Medulla oblongata (tissue), 1 donor: ENCODE measurements at regions not wholly inside any gene's neighbourhood (a gene's known extent, or its start where the extent isn't known, plus 50 kb on each side); places are given as distances from the start of the nearest gene placed in this dataset.
"Not testable (repeated sequence)": the region's sequence is repeated elsewhere in the genome, so short reads cannot be mapped to it uniquely, and the experiment has no call there.

Experiments
- DNase-seq: peaks from one replicate; pipeline ENCODE4 v3.0.0-alpha.2; 2015; ENCODE audit errors: extremely low spot score

DNA sequence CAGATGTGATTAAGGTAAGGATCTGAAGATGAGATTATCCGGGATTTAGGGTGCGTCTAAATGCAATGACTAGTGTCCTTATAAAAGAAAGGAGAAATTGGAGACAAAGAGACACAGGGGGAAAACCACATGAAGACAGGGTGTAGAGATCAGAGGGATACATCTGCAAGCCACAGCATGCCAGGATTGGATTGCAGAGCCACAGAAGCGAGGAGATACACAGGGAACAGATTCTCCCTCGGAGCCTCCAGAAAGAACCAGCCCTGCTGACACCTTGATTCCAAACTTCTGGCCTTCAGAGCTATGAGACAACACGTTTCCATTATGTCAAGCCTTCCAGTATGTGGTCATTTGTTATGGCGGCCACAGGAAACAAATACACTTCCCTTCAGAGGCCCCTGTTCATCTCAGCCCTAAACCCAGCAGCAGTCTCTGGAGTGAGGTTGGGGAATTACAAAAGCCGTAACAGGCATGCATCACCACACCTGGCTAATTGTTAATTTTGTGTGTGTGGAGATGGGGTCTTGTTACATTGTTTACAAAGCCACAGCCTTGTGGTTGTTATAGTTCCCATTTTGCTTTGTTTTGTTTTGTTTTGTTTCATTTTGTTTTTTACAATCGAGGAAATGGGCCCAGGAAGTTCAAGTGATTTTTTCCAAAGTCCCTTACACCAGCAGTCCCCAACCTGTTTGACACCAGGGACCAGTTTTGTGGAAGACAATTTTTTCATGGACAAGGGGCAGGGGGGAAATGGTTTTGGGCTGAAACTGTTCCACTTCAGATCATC lies 51.6 kb upstream of the LYRM9 start:
- DNase-seq = no peak

DNA sequence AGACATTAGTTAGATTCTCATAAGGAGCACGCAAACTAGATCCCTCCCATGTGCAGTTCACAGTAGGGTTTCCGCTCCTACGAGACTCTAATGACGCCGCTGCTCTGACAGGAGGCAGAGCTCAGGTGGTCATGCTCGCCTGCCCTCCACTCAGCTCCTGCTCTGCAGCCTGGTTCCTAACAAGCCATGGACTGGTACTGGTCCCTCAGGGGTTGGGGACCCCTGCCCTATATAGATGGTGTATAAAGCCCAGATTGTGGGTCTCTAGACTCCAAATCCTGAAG lies 52.1 kb upstream of the LYRM9 start:
- DNase-seq = no peak

GRCh38 chr17:27945953-27946352 lies 52.8 kb upstream of the LYRM9 start:
- no peak for DNase-seq

- DNase-seq = peak; percentile 36
Observed at GRCh38 chr17:27946513-27946912, 53.3 kb upstream of the LYRM9 start.

DNA sequence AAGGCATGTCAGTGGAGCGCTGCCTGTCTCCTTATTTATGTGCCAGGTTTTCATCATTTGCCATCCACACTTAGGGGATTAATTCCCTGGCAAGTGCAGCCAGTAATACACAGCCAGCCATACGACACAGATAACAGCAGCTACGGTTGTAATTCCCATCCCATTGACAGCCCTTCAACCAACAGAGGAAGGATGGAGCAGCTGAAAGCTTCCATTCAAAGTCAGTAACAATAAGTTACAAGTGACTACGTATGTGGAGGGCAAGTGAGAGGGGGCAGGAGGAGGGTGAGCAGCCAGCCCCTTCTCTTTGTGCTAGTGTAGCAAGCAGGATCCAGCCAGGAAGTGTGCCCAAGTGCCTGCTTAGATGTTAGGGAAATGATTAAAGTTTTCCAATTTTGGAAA lies 53.8 kb upstream of the LYRM9 start:
- DNase-seq = peak; percentile 56

DNA sequence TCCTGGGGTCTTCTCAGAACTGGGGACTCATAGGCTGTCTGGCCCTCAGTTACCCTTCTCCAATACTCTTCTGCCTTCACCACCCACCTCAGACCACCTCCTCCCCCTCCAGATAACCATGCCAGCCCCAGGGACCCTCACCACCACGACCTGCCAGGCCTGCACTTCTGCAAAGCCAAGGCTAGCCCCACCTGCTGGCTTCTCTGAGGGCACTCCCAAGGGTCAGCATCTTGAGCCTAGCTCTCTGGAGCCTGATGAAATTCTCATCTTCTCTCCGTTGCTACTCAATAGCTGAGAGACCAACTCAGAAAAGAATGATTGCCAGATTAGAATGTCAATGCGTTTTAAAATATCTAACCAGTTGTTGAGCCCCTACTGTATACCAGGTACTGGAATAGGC lies 56.1 kb upstream of the LYRM9 start:
- no peak for DNase-seq

DNA sequence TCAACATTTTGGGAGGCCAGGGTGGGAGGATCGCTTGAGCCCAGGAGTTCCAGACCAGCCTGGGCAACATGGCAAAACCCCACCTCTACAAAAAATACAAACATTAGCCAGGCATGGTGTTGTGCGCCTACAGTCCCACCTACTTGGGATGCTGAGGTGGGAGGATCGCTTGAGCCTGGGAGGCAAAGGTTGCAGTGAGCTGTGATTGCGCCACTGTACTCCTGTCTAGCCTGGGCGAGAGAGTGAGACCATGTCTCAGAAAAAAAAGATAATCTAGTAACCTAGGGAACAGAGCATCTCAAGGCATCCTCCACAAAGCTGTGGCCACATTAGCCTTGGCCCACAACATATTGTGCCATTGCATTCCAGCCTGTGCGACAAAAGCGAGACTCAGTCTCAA lies 57.1 kb upstream of the LYRM9 start:
- not testable (repeated sequence) for DNase-seq

- no peak for DNase-seq
Observed at GRCh38 chr17:27950995-27951394, 57.8 kb upstream of the LYRM9 start.

GRCh38 chr17:27951872-27952271 lies 58.7 kb upstream of the LYRM9 start:
- DNase-seq = peak; percentile 36

- no peak for DNase-seq
Observed at GRCh38 chr17:27952366-27952765, 59.2 kb upstream of the LYRM9 start.

- DNase-seq = no peak
Observed at GRCh38 chr17:27954548-27955495, 61.7 kb upstream of the LYRM9 start.

GRCh38 chr17:27956601-27957445 lies 63.7 kb upstream of the LYRM9 start:
- DNase-seq = no peak

DNA sequence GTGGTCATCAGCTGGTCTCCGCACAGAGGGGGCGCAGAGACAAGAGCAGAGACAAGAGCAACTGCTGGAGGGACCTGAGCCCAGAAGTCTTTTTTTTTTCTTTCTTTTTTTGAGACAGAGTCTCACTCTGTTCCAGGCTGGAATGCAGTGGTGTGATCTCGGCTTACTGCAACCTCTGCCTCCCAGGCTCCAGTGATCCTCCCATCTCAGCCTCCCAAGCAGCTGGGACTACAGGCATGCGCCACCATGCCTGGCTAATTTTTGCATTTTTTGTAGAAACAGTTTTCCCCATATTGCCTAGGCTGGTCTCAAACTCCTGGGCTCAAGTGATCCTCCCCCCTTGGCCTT lies 64.3 kb upstream of the LYRM9 start:
- not testable (repeated sequence) for DNase-seq

DNA sequence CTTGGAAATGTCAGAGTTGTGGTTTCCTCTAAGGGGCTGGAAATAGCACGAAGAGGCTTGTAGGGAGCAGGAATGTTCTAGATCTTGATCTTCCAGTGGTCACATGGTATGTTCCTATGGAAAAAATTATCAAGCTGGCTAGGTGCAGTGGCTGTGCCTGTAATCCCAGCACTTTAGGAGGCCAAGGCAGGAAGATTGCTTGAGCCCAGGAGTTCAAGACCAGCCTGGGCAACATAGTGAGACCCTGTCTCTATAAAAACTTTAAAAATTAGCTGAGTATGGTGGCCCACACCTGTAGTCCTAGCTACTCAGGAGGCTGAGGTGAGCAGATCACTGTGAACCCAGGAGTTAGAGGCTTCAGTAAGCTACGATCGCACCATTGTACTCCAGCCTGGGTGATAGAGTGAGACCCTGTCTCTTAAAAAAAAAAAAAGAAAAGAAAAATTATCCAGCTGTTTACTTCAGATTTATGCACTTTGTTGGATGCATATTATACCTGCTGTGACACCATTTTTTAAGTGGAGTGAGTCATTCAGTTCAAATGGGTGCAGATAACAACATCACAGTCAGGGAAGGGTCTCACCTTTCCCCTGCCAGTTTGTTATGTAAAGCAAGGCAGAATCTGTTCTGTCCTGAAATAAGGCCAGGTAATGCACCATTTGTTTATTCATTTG lies 65.7 kb upstream of the LYRM9 start:
- DNase-seq = no peak

GRCh38 chr17:27959382-27959709 lies 66.2 kb upstream of the LYRM9 start:
- DNase-seq = no peak

- DNase-seq = no peak
Observed at GRCh38 chr17:27960183-27960849, 67.2 kb upstream of the LYRM9 start.

DNA sequence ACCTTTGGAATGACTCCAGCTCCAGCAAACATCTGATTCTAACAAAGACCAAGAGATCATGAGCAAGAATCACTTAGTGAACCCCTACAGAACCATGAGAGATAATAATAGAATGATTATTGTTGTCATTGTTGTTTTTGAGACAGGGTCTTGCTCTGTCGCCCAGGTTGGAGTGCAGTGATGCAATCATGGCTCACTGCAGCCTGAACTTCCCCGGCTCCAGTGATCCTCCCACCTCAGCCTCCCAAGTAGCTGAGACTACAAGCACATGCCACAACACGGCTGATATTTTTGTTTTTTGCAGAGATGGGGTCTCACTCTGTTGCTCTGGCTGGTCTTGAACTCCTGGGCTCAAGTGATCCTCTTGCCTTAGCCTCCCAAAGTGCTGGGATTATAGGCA lies 69.4 kb upstream of the LYRM9 start:
- not testable (repeated sequence) for DNase-seq

GRCh38 chr17:27965224-27965623 lies 72.1 kb upstream of the LYRM9 start:
- no peak for DNase-seq

- DNase-seq = no peak
Observed at GRCh38 chr17:27968206-27968732, 74.2 kb upstream of the NLK start.

GRCh38 chr17:27970587-27970986 lies 71.9 kb upstream of the NLK start:
- no peak for DNase-seq
